ENCODE measurements at regions not wholly inside any gene's neighbourhood (a gene's known extent, or its start where the extent isn't known, plus 50 kb on each side); places are given as distances from the start of the nearest gene placed in this dataset.

DNA sequence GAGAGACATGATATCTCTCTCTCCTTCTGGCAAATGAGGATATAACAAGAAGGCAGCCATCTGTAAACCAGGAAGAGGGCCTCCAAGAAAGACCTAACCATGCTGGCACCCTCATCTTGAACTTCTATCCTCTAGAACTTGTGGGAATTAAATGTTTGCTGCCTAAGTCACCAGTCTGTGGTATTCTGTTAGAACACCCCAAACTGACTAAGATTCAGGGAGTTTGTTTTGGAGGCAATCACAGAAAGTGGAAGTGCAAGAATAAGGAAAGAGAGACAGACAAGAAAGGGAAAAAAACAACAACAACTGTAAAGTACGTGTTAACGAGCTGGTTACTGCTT, 114.5 kb upstream of the GOT2 start (continued):
- TF ChIP-seq STAT1 (IDR thresholded peaks at IDR 0.05; ENCODE audit: unreplicated experiment): no peak

DNA sequence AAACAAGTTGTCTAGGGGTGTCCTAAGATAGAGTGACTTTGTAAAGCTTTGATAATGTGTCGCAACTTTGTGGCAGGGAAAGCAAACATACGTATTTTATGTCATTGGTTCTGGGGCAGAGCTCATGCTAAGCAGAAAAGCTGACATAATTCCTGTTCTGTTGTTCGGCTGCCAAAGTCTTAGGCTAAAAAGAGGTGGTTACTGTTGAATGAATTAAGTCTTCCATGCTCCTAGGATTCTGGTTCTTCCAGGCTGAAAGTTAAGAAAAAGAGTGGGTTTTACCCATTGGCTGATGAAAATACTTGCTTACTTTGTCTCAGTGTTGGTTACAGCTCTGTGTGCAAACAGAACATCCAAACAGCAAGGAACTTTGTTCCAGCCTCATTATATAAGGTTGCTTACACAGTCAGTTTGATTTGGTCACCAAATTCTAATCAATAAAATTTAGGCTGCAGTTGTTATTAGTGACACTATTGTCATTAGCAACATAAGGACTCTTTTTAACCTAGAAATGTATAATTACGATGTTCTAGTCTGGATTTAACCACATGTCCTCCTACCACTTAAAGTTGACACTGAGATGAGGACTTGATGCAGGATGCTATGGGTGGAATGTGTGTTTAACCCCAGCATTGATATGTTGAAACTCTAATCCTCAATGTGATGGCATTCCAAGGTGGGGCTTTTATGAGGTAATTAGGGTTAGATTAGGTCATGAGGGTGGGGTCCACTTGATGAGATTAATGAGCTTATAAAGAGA, 114.0 kb upstream of the GOT2 start:
- Histone ChIP-seq H3K27ac (ENCODE audit: low read depth) (no peak overlapping the region), H2AFZ (no peak overlapping the region), H3K4me2 (no peak overlapping the region), H3K4me1 (ENCODE audit: insufficient read depth) (no peaks in the 10 kb centered on the region), H4K20me1 (replicated peaks; ENCODE audit: insufficient read depth) (no peaks in the 10 kb centered on the region), H3K36me3 (ENCODE audit: insufficient read depth) (no peaks in the 10 kb centered on the region), H3F3A (replicated peaks; ENCODE audit: low read depth) (no peaks in the 10 kb centered on the region), H3K9me2 (ENCODE audit: insufficient read depth) (no peaks in the 10 kb centered on the region; the same call in 1 of the 2 replicates), H3K4me3 (no peak overlapping the region), H3K79me2 (replicated peaks; ENCODE audit: insufficient read depth) (no peaks in the 10 kb centered on the region), H3K27me3 (ENCODE audit: insufficient read depth) (no peaks in the 10 kb centered on the region)
- H3K36me3 Mint-ChIP-seq (ENCODE audit: low read depth): peaks cover 11% of the 10 kb centered on the region
- no peak overlapping the region for H3K4me3 Mint-ChIP-seq
- ATAC-seq (no peak), DNase-seq (ENCODE audit: low spot score) (peak; percentile 22)
- H3K27ac Mint-ChIP-seq: no peak overlapping the region
- H3K9me3 Mint-ChIP-seq: peaks cover 12% of the 10 kb centered on the region
- no peaks in the 10 kb centered on the region for H3K27me3 Mint-ChIP-seq (ENCODE audit: insufficient read depth, low read depth, poor library complexity)
- H3K4me1 Mint-ChIP-seq: peaks cover 3% of the 10 kb centered on the region
- TF ChIP-seq, protein P1, sequence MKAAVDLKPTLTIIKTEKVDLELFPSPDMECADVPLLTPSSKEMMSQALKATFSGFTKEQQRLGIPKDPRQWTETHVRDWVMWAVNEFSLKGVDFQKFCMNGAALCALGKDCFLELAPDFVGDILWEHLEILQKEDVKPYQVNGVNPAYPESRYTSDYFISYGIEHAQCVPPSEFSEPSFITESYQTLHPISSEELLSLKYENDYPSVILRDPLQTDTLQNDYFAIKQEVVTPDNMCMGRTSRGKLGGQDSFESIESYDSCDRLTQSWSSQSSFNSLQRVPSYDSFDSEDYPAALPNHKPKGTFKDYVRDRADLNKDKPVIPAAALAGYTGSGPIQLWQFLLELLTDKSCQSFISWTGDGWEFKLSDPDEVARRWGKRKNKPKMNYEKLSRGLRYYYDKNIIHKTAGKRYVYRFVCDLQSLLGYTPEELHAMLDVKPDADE (IDR thresholded peaks at IDR 0.05): no peak
- TF ChIP-seq EZH2 (IDR thresholded peaks at IDR 0.05; ENCODE audit: low read depth, unreplicated experiment): no peak
- no peak for TF ChIP-seq CREB1 (CRISPR knock-in tag; IDR thresholded peaks at IDR 0.05; ENCODE audit: low read depth)
- TF ChIP-seq, protein P2, sequence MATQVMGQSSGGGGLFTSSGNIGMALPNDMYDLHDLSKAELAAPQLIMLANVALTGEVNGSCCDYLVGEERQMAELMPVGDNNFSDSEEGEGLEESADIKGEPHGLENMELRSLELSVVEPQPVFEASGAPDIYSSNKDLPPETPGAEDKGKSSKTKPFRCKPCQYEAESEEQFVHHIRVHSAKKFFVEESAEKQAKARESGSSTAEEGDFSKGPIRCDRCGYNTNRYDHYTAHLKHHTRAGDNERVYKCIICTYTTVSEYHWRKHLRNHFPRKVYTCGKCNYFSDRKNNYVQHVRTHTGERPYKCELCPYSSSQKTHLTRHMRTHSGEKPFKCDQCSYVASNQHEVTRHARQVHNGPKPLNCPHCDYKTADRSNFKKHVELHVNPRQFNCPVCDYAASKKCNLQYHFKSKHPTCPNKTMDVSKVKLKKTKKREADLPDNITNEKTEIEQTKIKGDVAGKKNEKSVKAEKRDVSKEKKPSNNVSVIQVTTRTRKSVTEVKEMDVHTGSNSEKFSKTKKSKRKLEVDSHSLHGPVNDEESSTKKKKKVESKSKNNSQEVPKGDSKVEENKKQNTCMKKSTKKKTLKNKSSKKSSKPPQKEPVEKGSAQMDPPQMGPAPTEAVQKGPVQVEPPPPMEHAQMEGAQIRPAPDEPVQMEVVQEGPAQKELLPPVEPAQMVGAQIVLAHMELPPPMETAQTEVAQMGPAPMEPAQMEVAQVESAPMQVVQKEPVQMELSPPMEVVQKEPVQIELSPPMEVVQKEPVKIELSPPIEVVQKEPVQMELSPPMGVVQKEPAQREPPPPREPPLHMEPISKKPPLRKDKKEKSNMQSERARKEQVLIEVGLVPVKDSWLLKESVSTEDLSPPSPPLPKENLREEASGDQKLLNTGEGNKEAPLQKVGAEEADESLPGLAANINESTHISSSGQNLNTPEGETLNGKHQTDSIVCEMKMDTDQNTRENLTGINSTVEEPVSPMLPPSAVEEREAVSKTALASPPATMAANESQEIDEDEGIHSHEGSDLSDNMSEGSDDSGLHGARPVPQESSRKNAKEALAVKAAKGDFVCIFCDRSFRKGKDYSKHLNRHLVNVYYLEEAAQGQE (IDR thresholded peaks at IDR 0.05; ENCODE audit: unreplicated experiment): no peak
- TF ChIP-seq STAT1 (IDR thresholded peaks at IDR 0.05; ENCODE audit: unreplicated experiment): no peak
- TF ChIP-seq POLR2AphosphoS5 (IDR thresholded peaks at IDR 0.05; ENCODE audit: low read depth): no peak
- no peak for TF ChIP-seq ZNF114 (CRISPR knock-in tag; IDR thresholded peaks at IDR 0.05)
- no peak for TF ChIP-seq ZNF331 (CRISPR knock-in tag; IDR thresholded peaks at IDR 0.05; ENCODE audit: low read depth)
- TF ChIP-seq NANOG (IDR thresholded peaks at IDR 0.05; ENCODE audit: borderline replicate concordance): no peak
- TF ChIP-seq, protein P3, sequence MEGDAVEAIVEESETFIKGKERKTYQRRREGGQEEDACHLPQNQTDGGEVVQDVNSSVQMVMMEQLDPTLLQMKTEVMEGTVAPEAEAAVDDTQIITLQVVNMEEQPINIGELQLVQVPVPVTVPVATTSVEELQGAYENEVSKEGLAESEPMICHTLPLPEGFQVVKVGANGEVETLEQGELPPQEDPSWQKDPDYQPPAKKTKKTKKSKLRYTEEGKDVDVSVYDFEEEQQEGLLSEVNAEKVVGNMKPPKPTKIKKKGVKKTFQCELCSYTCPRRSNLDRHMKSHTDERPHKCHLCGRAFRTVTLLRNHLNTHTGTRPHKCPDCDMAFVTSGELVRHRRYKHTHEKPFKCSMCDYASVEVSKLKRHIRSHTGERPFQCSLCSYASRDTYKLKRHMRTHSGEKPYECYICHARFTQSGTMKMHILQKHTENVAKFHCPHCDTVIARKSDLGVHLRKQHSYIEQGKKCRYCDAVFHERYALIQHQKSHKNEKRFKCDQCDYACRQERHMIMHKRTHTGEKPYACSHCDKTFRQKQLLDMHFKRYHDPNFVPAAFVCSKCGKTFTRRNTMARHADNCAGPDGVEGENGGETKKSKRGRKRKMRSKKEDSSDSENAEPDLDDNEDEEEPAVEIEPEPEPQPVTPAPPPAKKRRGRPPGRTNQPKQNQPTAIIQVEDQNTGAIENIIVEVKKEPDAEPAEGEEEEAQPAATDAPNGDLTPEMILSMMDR (conservative IDR thresholded peaks at IDR 0.05; ENCODE audit: low read depth in 2 of 2): no peak
- TF ChIP-seq, protein P4, sequence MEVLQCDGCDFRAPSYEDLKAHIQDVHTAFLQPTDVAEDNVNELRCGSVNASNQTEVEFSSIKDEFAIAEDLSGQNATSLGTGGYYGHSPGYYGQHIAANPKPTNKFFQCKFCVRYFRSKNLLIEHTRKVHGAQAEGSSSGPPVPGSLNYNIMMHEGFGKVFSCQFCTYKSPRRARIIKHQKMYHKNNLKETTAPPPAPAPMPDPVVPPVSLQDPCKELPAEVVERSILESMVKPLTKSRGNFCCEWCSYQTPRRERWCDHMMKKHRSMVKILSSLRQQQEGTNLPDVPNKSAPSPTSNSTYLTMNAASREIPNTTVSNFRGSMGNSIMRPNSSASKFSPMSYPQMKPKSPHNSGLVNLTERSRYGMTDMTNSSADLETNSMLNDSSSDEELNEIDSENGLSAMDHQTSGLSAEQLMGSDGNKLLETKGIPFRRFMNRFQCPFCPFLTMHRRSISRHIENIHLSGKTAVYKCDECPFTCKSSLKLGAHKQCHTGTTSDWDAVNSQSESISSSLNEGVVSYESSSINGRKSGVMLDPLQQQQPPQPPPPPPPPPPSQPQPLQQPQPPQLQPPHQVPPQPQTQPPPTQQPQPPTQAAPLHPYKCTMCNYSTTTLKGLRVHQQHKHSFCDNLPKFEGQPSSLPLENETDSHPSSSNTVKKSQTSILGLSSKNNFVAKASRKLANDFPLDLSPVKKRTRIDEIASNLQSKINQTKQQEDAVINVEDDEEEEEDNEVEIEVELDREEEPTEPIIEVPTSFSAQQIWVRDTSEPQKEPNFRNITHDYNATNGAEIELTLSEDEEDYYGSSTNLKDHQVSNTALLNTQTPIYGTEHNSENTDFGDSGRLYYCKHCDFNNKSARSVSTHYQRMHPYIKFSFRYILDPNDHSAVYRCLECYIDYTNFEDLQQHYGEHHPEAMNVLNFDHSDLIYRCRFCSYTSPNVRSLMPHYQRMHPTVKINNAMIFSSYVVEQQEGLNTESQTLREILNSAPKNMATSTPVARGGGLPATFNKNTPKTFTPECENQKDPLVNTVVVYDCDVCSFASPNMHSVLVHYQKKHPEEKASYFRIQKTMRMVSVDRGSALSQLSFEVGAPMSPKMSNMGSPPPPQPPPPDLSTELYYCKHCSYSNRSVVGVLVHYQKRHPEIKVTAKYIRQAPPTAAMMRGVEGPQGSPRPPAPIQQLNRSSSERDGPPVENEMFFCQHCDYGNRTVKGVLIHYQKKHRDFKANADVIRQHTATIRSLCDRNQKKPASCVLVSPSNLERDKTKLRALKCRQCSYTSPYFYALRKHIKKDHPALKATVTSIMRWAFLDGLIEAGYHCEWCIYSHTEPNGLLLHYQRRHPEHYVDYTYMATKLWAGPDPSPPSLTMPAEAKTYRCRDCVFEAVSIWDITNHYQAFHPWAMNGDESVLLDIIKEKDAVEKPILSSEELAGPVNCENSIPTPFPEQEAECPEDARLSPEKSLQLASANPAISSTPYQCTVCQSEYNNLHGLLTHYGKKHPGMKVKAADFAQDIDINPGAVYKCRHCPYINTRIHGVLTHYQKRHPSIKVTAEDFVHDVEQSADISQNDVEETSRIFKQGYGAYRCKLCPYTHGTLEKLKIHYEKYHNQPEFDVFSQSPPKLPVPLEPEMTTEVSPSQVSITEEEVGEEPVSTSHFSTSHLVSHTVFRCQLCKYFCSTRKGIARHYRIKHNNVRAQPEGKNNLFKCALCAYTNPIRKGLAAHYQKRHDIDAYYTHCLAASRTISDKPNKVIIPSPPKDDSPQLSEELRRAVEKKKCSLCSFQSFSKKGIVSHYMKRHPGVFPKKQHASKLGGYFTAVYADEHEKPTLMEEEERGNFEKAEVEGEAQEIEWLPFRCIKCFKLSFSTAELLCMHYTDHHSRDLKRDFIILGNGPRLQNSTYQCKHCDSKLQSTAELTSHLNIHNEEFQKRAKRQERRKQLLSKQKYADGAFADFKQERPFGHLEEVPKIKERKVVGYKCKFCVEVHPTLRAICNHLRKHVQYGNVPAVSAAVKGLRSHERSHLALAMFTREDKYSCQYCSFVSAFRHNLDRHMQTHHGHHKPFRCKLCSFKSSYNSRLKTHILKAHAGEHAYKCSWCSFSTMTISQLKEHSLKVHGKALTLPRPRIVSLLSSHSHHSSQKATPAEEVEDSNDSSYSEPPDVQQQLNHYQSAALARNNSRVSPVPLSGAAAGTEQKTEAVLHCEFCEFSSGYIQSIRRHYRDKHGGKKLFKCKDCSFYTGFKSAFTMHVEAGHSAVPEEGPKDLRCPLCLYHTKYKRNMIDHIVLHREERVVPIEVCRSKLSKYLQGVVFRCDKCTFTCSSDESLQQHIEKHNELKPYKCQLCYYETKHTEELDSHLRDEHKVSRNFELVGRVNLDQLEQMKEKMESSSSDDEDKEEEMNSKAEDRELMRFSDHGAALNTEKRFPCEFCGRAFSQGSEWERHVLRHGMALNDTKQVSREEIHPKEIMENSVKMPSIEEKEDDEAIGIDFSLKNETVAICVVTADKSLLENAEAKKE (CRISPR knock-in tag; IDR thresholded peaks at IDR 0.05): no peak
